HEK293 (cell line): ENCODE measurements at regions not wholly inside any gene's neighbourhood (a gene's known extent, or its start where the extent isn't known, plus 50 kb on each side); places are given as distances from the start of the nearest gene placed in this dataset.

Experiments used
- CTCF ChIA-PET: fragments of 350-600 bp; formaldehyde crosslinking; extraction: SDS; loops from one replicate; lab custom pipeline; 2021; ENCODE audit warnings: antibody characterized with exemption; lab: Yijun Ruan, JAX
- POLR2A ChIA-PET: fragments of 300-600 bp; formaldehyde crosslinking; extraction: SDS; loops from one replicate; lab custom pipeline; 2020; ENCODE audit warnings: antibody characterized with exemption, inconsistent platforms; lab: Yijun Ruan, JAX
- H3K27ac ChIP-seq: fragments of 200-500 bp; sonication (Bioruptor generic); 2 replicates; pipeline ENCODE4 v1.5.1; 2014; ENCODE audit warnings: low read depth, low read length, control low read depth, inconsistent platforms; ENCODE audit errors: extremely low read depth
- H3K36me3 ChIP-seq, 2 experiments: fragments of 200-500 bp in 1 of 2; sonication (Bioruptor generic) in 1 of 2; 1 replicate in 1 of 2; 2 replicates in 1 of 2; pipeline ENCODE4 v1.5.1; 2014 to 2017; ENCODE audit warnings: inconsistent platforms in 2 of 2, low read length in 2 of 2; ENCODE audit not compliant: control insufficient read depth in 2 of 2, insufficient read depth in 1 of 2
- H3K4me1 ChIP-seq: fragments of 200-500 bp; sonication (Bioruptor generic); 2 replicates; pipeline ENCODE4 v1.5.1; 2014; ENCODE audit warnings: mild to moderate bottlenecking, low read length, inconsistent platforms; ENCODE audit not compliant: control insufficient read depth, insufficient read depth
- H3K4me3 ChIP-seq: 2 replicates; pipeline ENCODE4 v1.5.1; 2011; ENCODE audit warnings: low read depth, mild to moderate bottlenecking, control low read depth, low read length, moderate library complexity
- H3K9me3 ChIP-seq: fragments of 200-500 bp; sonication (Bioruptor generic); 2 replicates; pipeline ENCODE4 v1.5.1; 2014; ENCODE audit warnings: low read depth, low read length, inconsistent platforms; ENCODE audit not compliant: control insufficient read depth, insufficient read depth
- BCL11A ChIP-seq: fragments of 450-650 bp; formaldehyde crosslinking; IDR thresholded peaks from 2 replicates; pipeline ENCODE4 v1.5.1; 2016; ENCODE audit warnings: low read depth, missing biosample characterization, missing genetic modification characterization
- GLIS2 ChIP-seq: fragments of 450-650 bp; formaldehyde crosslinking; IDR thresholded peaks from 2 replicates; pipeline ENCODE4 v1.5.1; 2016; ENCODE audit warnings: missing biosample characterization, missing genetic modification characterization
- HOXA7 ChIP-seq: sonication (generic); formaldehyde crosslinking; IDR thresholded peaks from 2 replicates; pipeline ENCODE4 v1.8.1; 2022; ENCODE audit warnings: missing genetic modification reagents, borderline replicate concordance
- KLF1 ChIP-seq: fragments of 450-650 bp; formaldehyde crosslinking; IDR thresholded peaks from 2 replicates; pipeline ENCODE4 v1.5.1; 2016; ENCODE audit warnings: missing biosample characterization, missing genetic modification characterization
- ZBTB20 ChIP-seq: fragments of 450-650 bp; formaldehyde crosslinking; IDR thresholded peaks from 2 replicates; pipeline ENCODE4 v1.5.1; 2016; ENCODE audit warnings: missing biosample characterization, missing genetic modification characterization
- ZEB2 ChIP-seq: fragments of 450-650 bp; formaldehyde crosslinking; IDR thresholded peaks from 2 replicates; pipeline ENCODE4 v1.5.1; 2016; ENCODE audit warnings: missing biosample characterization, missing genetic modification characterization
- ZNF174 ChIP-seq: fragments of 450-650 bp; formaldehyde crosslinking; IDR thresholded peaks from 2 replicates; pipeline ENCODE4 v1.5.0; 2017; ENCODE audit warnings: missing biosample characterization, mild to moderate bottlenecking, missing genetic modification characterization
- ZNF184 ChIP-seq: fragments of 450-650 bp; IDR thresholded peaks from 2 replicates; pipeline ENCODE4 v1.5.1; 2018; ENCODE audit warnings: missing biosample characterization, mild to moderate bottlenecking, missing genetic modification characterization
- ZNF221 ChIP-seq: fragments of 450-650 bp; formaldehyde crosslinking; IDR thresholded peaks from 2 replicates; pipeline ENCODE4 v1.5.1; 2017; ENCODE audit warnings: missing biosample characterization, missing genetic modification characterization, borderline replicate concordance
- ZNF266 ChIP-seq: fragments of 450-650 bp; formaldehyde crosslinking; IDR thresholded peaks from 2 replicates; pipeline ENCODE4 v1.5.1; 2016; ENCODE audit warnings: missing biosample characterization, missing genetic modification characterization, low read depth
- ZNF37A ChIP-seq: fragments of 450-650 bp; IDR thresholded peaks from 2 replicates; pipeline ENCODE4 v1.5.1; 2018; ENCODE audit warnings: missing biosample characterization, missing genetic modification characterization
- ZNF391 ChIP-seq: fragments of 450-650 bp; formaldehyde crosslinking; IDR thresholded peaks from 2 replicates; pipeline ENCODE4 v1.5.1; 2016; ENCODE audit warnings: low read depth, missing biosample characterization, missing genetic modification characterization, borderline replicate concordance
- ZNF544 ChIP-seq: fragments of 450-650 bp; formaldehyde crosslinking; IDR thresholded peaks from 2 replicates; pipeline ENCODE4 v1.5.0; 2017; ENCODE audit warnings: missing biosample characterization, missing genetic modification characterization
- ZNF654 ChIP-seq: fragments of 450-650 bp; formaldehyde crosslinking; IDR thresholded peaks from 2 replicates; pipeline ENCODE4 v1.5.1; 2016; ENCODE audit warnings: low read depth, missing biosample characterization, missing genetic modification characterization
- ZNF677 ChIP-seq: fragments of 450-650 bp; IDR thresholded peaks from 2 replicates; pipeline ENCODE4 v1.5.0; 2018; ENCODE audit warnings: missing biosample characterization, mild to moderate bottlenecking, missing genetic modification characterization, moderate library complexity
- ZNF76 ChIP-seq: fragments of 450-650 bp; formaldehyde crosslinking; IDR thresholded peaks from 2 replicates; pipeline ENCODE4; 2016; ENCODE audit warnings: low read depth, missing biosample characterization, missing genetic modification characterization, borderline replicate concordance
- ZNF777 ChIP-seq: fragments of 450-650 bp; formaldehyde crosslinking; IDR thresholded peaks from 2 replicates; pipeline ENCODE4 v1.5.1; 2017; ENCODE audit warnings: missing biosample characterization, missing genetic modification characterization, borderline replicate concordance
- ZNF830 ChIP-seq: fragments of 450-650 bp; IDR thresholded peaks from 2 replicates; pipeline ENCODE4 v1.5.0; 2018; ENCODE audit warnings: missing biosample characterization, missing genetic modification characterization, low read depth, mild to moderate bottlenecking, moderate library complexity
- TF ChIP-seq, protein P1 (sequence below): fragments of 450-650 bp; formaldehyde crosslinking; optimal IDR thresholded peaks from 2 replicates; pipeline ENCODE3; 2016; ENCODE audit warnings: missing biosample characterization, mild to moderate bottlenecking, missing genetic modification characterization
- TF ChIP-seq, protein P2 (sequence below): fragments of 450-650 bp; formaldehyde crosslinking; IDR thresholded peaks from 2 replicates; pipeline ENCODE4 v1.5.1; 2016; ENCODE audit warnings: missing biosample characterization, missing genetic modification characterization
- TF ChIP-seq, protein P3 (sequence below): fragments of 450-650 bp; formaldehyde crosslinking; IDR thresholded peaks from 2 replicates; pipeline ENCODE4 v1.5.1; 2016; ENCODE audit warnings: missing biosample characterization, missing genetic modification characterization
- TF ChIP-seq, protein P4 (sequence below): fragments of 450-650 bp; formaldehyde crosslinking; IDR thresholded peaks from 2 replicates; pipeline ENCODE4 v1.5.1; 2016; ENCODE audit warnings: missing biosample characterization, missing genetic modification characterization
- TF ChIP-seq, protein P5 (sequence below): fragments of 450-650 bp; formaldehyde crosslinking; IDR thresholded peaks from 2 replicates; pipeline ENCODE4 v1.5.1; 2016; ENCODE audit warnings: missing biosample characterization, missing genetic modification characterization, borderline replicate concordance

DNA sequence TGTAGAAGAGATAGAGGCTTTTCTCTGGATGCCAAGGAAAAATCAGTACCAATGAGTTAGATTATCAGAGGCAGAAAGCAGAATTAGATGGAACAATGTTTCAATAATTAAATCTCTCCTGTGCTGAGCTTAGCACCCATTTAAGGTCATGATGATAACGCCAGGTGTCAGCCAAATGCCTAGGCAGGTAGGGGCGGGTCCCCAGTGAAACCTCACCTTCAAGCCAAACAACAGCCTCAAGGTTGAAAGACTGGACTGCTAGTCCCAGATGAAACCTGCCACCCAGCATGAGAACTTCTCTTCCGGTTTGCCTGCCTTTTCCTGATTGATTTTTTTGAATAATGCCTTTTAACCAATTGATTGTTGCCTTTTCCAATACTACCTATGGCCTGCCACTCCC lies 363.0 kb downstream of the PLOD2 start:
- H3K9me3 ChIP-seq: no peaks in the 10 kb centered on the region
- CTCF ChIA-PET: no interaction called here
- no peaks in the 10 kb centered on the region for H3K36me3 ChIP-seq
- H3K4me3 ChIP-seq: no peak overlapping the region
- POLR2A ChIA-PET: no interaction called here
- no peaks in the 10 kb centered on the region for H3K4me1 ChIP-seq
- TF ChIP-seq, protein P1, sequence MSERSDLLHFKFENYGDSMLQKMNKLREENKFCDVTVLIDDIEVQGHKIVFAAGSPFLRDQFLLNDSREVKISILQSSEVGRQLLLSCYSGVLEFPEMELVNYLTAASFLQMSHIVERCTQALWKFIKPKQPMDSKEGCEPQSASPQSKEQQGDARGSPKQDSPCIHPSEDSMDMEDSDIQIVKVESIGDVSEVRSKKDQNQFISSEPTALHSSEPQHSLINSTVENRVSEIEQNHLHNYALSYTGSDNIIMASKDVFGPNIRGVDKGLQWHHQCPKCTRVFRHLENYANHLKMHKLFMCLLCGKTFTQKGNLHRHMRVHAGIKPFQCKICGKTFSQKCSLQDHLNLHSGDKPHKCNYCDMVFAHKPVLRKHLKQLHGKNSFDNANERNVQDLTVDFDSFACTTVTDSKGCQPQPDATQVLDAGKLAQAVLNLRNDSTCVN (tag by site-specific recombination): no peak
- no peak for TF ChIP-seq ZNF76 (tag by site-specific recombination)
- no peak for TF ChIP-seq ZNF184 (tag by site-specific recombination)
- TF ChIP-seq ZNF37A (tag by site-specific recombination): no peak
- TF ChIP-seq, protein P2, sequence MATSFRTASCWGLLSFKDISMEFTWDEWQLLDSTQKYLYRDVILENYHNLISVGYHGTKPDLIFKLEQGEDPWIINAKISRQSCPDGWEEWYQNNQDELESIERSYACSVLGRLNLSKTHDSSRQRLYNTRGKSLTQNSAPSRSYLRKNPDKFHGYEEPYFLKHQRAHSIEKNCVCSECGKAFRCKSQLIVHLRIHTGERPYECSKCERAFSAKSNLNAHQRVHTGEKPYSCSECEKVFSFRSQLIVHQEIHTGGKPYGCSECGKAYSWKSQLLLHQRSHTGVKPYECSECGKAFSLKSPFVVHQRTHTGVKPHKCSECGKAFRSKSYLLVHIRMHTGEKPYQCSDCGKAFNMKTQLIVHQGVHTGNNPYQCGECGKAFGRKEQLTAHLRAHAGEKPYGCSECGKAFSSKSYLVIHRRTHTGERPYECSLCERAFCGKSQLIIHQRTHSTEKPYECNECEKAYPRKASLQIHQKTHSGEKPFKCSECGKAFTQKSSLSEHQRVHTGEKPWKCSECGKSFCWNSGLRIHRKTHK (tag by site-specific recombination): no peak
- TF ChIP-seq BCL11A: no peak
- no peak for TF ChIP-seq ZNF777
- no peak for TF ChIP-seq ZNF174 (tag by site-specific recombination)
- TF ChIP-seq ZNF830 (tag by site-specific recombination): no peak
- TF ChIP-seq ZNF391 (tag by site-specific recombination): no peak
- TF ChIP-seq ZNF544 (tag by site-specific recombination): no peak
- TF ChIP-seq ZNF677 (tag by site-specific recombination): no peak
- TF ChIP-seq KLF1: no peak
- TF ChIP-seq ZNF266: no peak
- TF ChIP-seq ZNF654: no peak
- no peak for TF ChIP-seq HOXA7 (CRISPR knock-in tag)
- TF ChIP-seq, protein P3, sequence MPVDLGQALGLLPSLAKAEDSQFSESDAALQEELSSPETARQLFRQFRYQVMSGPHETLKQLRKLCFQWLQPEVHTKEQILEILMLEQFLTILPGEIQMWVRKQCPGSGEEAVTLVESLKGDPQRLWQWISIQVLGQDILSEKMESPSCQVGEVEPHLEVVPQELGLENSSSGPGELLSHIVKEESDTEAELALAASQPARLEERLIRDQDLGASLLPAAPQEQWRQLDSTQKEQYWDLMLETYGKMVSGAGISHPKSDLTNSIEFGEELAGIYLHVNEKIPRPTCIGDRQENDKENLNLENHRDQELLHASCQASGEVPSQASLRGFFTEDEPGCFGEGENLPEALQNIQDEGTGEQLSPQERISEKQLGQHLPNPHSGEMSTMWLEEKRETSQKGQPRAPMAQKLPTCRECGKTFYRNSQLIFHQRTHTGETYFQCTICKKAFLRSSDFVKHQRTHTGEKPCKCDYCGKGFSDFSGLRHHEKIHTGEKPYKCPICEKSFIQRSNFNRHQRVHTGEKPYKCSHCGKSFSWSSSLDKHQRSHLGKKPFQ (tag by site-specific recombination): no peak
- TF ChIP-seq ZBTB20 (tag by site-specific recombination): no peak
- TF ChIP-seq GLIS2 (tag by site-specific recombination): no peak
- TF ChIP-seq, protein P4, sequence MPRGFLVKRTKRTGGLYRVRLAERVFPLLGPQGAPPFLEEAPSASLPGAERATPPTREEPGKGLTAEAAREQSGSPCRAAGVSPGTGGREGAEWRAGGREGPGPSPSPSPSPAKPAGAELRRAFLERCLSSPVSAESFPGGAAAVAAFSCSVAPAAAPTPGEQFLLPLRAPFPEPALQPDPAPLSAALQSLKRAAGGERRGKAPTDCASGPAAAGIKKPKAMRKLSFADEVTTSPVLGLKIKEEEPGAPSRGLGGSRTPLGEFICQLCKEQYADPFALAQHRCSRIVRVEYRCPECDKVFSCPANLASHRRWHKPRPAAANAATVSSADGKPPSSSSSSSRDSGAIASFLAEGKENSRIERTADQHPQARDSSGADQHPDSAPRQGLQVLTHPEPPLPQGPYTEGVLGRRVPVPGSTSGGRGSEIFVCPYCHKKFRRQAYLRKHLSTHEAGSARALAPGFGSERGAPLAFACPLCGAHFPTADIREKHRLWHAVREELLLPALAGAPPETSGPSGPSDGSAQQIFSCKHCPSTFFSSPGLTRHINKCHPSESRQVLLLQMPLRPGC: no peak
- TF ChIP-seq, all 188 proteins: peak for 0
- H3K27ac ChIP-seq: no peak overlapping the region

DNA sequence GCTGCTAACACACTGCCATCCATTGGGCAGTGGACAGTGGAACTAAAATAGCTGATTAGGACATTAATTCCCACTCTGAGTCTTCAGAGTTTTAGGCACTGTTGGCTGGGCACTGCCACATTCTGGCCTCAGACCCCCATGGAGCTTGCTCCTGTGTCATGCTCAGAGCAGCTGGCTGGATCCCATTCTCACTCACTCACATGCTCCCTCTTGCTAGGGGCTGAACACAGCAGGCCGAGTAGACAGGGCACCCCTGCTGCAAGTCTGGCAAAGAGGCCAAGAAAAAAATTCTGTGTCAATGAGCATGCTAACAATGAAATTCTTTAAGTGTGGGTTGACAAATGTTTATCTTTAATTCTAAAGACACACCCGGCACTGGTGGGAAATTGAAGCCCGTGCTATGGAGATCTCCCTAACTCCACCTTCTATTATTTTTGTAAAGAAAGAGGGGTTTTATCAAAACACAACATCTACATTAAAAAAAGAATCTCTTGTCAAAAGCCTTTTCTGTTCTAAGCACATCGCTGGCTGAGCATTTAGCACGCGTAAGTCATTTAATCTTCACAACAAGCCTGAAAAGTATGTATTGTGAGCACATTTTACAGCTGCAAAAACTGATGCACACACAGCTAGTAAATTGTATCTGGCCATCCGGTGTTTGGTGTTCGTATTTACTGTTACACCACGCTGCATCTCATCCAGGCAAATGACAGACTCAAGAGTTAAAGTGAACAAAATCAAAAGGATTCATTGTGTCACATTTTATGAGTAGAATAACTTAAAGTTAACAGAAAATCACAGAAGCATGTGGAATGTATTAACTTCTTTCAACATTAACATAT lies 362.1 kb downstream of the PLOD2 start:
- no peaks in the 10 kb centered on the region for H3K9me3 ChIP-seq
- H3K36me3 ChIP-seq: no peaks in the 10 kb centered on the region
- ChIA-PET CTCF (no interaction called here), POLR2A (no interaction called here)
- H3K27ac ChIP-seq: no peak overlapping the region
- H3K4me3 ChIP-seq: no peak overlapping the region
- no peaks in the 10 kb centered on the region for H3K4me1 ChIP-seq
- TF ChIP-seq, protein P5, sequence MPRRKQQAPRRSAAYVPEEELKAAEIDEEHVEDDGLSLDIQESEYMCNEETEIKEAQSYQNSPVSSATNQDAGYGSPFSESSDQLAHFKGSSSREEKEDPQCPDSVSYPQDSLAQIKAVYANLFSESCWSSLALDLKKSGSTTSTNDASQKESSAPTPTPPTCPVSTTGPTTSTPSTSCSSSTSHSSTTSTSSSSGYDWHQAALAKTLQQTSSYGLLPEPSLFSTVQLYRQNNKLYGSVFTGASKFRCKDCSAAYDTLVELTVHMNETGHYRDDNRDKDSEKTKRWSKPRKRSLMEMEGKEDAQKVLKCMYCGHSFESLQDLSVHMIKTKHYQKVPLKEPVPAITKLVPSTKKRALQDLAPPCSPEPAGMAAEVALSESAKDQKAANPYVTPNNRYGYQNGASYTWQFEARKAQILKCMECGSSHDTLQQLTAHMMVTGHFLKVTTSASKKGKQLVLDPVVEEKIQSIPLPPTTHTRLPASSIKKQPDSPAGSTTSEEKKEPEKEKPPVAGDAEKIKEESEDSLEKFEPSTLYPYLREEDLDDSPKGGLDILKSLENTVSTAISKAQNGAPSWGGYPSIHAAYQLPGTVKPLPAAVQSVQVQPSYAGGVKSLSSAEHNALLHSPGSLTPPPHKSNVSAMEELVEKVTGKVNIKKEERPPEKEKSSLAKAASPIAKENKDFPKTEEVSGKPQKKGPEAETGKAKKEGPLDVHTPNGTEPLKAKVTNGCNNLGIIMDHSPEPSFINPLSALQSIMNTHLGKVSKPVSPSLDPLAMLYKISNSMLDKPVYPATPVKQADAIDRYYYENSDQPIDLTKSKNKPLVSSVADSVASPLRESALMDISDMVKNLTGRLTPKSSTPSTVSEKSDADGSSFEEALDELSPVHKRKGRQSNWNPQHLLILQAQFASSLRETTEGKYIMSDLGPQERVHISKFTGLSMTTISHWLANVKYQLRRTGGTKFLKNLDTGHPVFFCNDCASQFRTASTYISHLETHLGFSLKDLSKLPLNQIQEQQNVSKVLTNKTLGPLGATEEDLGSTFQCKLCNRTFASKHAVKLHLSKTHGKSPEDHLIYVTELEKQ (tag by site-specific recombination): no peak
- TF ChIP-seq ZEB2 (tag by site-specific recombination) (no peak), ZNF221 (no peak)
